ENCODE measurements at regions not wholly inside any gene's neighbourhood (a gene's known extent, or its start where the extent isn't known, plus 50 kb on each side); places are given as distances from the start of the nearest gene placed in this dataset.

DNA sequence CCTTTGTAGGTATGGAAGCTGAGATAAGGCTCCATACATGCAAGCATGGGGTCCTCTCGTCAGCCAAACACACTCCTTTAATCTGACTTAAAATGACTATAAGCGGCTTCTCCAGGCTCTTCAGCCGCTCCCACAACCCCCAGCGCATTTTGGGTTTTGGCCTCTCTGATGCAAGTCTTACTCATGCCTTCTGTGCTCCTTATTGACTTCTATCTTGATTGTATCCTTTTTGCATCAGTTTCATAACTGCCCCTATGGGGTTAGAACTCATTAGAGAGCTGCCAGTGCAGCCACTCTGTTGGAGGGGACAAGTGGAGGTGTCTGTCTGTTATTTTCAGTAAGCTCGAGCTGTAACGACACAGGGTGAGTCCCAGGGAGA is 70.1 kb upstream of the TAB2 start:
- WGBS, 2 experiments (ENCODE audit: extremely low coverage in 1 of 2, insufficient coverage in 1 of 2, insufficient read length in 1 of 2, insufficient replicate concordance in 2 of 2, low coverage in 1 of 2, low lambda C conversion rate in 2 of 2, missing lambda C conversion rate in 1 of 2) = 91% methylated on average over 6 of the region's 6 CpGs; no CpG with 5 or more reads in 1 of the 2 experiments

More for the DNA sequence above, 70.1 kb upstream of the TAB2 start:
- no peaks in the 10 kb centered on the region for H3K9me3 ChIP-seq (ENCODE audit: insufficient read depth in 2 of 2, low read depth in 1 of 2, low read length in 1 of 2)
- no peak overlapping the region for H2AK5ac ChIP-seq (ENCODE audit: low read depth, low read length)
- H3K4me1 ChIP-seq (replicated peaks in 1 of 4; ENCODE audit: control insufficient read depth in 3 of 4, insufficient read depth in 4 of 4, low read length in 3 of 4) = no peaks in the 10 kb centered on the region; a peak in 1 of 7 replicates
- no peak overlapping the region for H3K18ac ChIP-seq (ENCODE audit: extremely low read depth, low read length)
- FAIRE-seq (no peak), DNase-seq (ENCODE audit: low read depth in 1 of 2, low spot score in 2 of 2) (no peak)
- H2AFZ ChIP-seq (ENCODE audit: low read length) = no peak overlapping the region
- H3K36me3 ChIP-seq (ENCODE audit: control insufficient read depth in 2 of 4, insufficient read depth in 4 of 4, low read length in 3 of 4) = no peaks in the 10 kb centered on the region
- no peak overlapping the region for H3K56ac ChIP-seq (replicated peaks; ENCODE audit: insufficient read length, low read depth, low read length)
- H3K27ac ChIP-seq (ENCODE audit: low read depth, low read length) = no peak overlapping the region
- H2BK120ac ChIP-seq (replicated peaks; ENCODE audit: low read depth, low read length) = no peak overlapping the region
- no peaks in the 10 kb centered on the region for H3K79me2 ChIP-seq (ENCODE audit: control insufficient read depth in 1 of 2, insufficient read depth in 2 of 2, low read length in 2 of 2)
- H4K91ac ChIP-seq (replicated peaks; ENCODE audit: insufficient read length, low read length) = no peak overlapping the region
- no peak overlapping the region for H2BK15ac ChIP-seq (ENCODE audit: low read length)
- peaks cover 2% of the 10 kb centered on the region; the same call in 1 of the 2 replicates for H3K23me2 ChIP-seq (ENCODE audit: low read depth, low read length)
- H3K79me1 ChIP-seq (ENCODE audit: low read depth, low read length) = no peaks in the 10 kb centered on the region
- no peak overlapping the region for H4K5ac ChIP-seq (ENCODE audit: insufficient read length, low read depth, low read length)
- H3K23ac ChIP-seq (ENCODE audit: insufficient read length) = no peak overlapping the region
- ChIA-PET CTCF (ENCODE audit: partially characterized antibody) (interaction anchor here (0.9 to 1.0 kb wide), 2 partner anchors 29 to 145 kb away, joined by 3 to 4 read pairs; no protein-coding TSS in a partner anchor), POLR2A (ENCODE audit: partially characterized antibody) (no interaction called here)
- H2BK5ac ChIP-seq (ENCODE audit: low read depth, low read length) = no peak overlapping the region
- no peak overlapping the region for H3K4ac ChIP-seq (replicated peaks; ENCODE audit: insufficient read length, low read depth, low read length)
- no peaks in the 10 kb centered on the region for H3K27me3 ChIP-seq (replicated peaks in 1 of 4; ENCODE audit: control insufficient read depth in 3 of 4, extremely low read depth in 1 of 4, insufficient read depth in 3 of 4, low read length in 3 of 4)
- H2BK12ac ChIP-seq (ENCODE audit: low read depth, low read length) = no peak overlapping the region
- no peak overlapping the region for H3K4me2 ChIP-seq (ENCODE audit: insufficient read depth in 1 of 2, low read depth in 2 of 2, low read length in 2 of 2)
- no peak overlapping the region for H3K4me3 ChIP-seq (ENCODE audit: extremely low read depth in 1 of 4, insufficient read depth in 2 of 4, low read depth in 3 of 4, low read length in 4 of 4)
- no peak overlapping the region for H3K9ac ChIP-seq (replicated peaks in 1 of 4; ENCODE audit: extremely low read depth in 1 of 4, low read depth in 3 of 4, low read length in 3 of 4)
- no peaks in the 10 kb centered on the region for H4K20me1 ChIP-seq (replicated peaks in 1 of 2; ENCODE audit: control insufficient read depth in 1 of 2, insufficient read depth in 2 of 2, low read length in 2 of 2)
- TF ChIP-seq HDAC6 (IDR thresholded peaks at IDR 0.05; ENCODE audit: low read depth, low read length) = no peak
- no peak for TF ChIP-seq TCF12 (IDR thresholded peaks at IDR 0.05; ENCODE audit: low read depth, low read length)
- no peak for TF ChIP-seq SP4 (IDR thresholded peaks at IDR 0.05; ENCODE audit: low read length)
- no peak for TF ChIP-seq YY1 (IDR thresholded peaks at IDR 0.05; ENCODE audit: low read depth, low read length)
- TF ChIP-seq, protein P1, sequence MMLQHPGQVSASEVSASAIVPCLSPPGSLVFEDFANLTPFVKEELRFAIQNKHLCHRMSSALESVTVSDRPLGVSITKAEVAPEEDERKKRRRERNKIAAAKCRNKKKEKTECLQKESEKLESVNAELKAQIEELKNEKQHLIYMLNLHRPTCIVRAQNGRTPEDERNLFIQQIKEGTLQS (IDR thresholded peaks at IDR 0.05; ENCODE audit: insufficient read depth, low read depth, low read length) = no peak
- TF ChIP-seq RBBP5 (IDR thresholded peaks at IDR 0.05; ENCODE audit: borderline replicate concordance, low read depth, low read length) = no peak
- no peak for TF ChIP-seq BACH1 (IDR thresholded peaks at IDR 0.05; ENCODE audit: low read length)
- TF ChIP-seq RXRA (IDR thresholded peaks at IDR 0.05; ENCODE audit: insufficient read depth, low read depth, low read length) = no peak
- TF ChIP-seq POLR2AphosphoS5 (IDR thresholded peaks at IDR 0.05; ENCODE audit: low read depth, low read length) = no peak
- no peak for TF ChIP-seq CHD1 (IDR thresholded peaks at IDR 0.05; ENCODE audit: low read depth, low read length)
- no peak for TF ChIP-seq HDAC2 (IDR thresholded peaks at IDR 0.05; ENCODE audit: borderline replicate concordance in 1 of 2, low read depth in 2 of 2, low read length in 2 of 2)
- no peak for TF ChIP-seq SAP30 (IDR thresholded peaks at IDR 0.05; ENCODE audit: insufficient read depth, insufficient replicate concordance, low read length)
- TF ChIP-seq BCL11A (IDR thresholded peaks at IDR 0.05; ENCODE audit: low read depth in 2 of 2, low read length in 2 of 2) = no peak
- H3K14ac ChIP-seq (ENCODE audit: insufficient read length) = no peak overlapping the region
- no peak overlapping the region for H2BK20ac ChIP-seq (ENCODE audit: low read length)
- no peak overlapping the region for H4K8ac ChIP-seq (ENCODE audit: extremely low read depth, insufficient read depth, low read length)

All from H1 (cell line).